Neural progenitor cell (in vitro differentiated cells): ENCODE measurements at regions not wholly inside any gene's neighbourhood (a gene's known extent, or its start where the extent isn't known, plus 50 kb on each side); places are given as distances from the start of the nearest gene placed in this dataset.

Experiments used
- DNase-seq: peaks from one replicate; pipeline ENCODE4 v3.0.0-alpha.2; 2016; ENCODE audit warnings: low spot score
- H2AFZ ChIP-seq: fragments of 200-600 bp; sonication (generic); replicated peaks from 2 replicates; pipeline ENCODE4 v1.6.1; 2016; ENCODE audit warnings: antibody characterized with exemption
- H3F3A ChIP-seq: fragments of 200-600 bp; sonication (generic); 2 replicates; pipeline ENCODE4 v1.6.1; 2016; ENCODE audit warnings: antibody characterized with exemption, low read depth
- H3K27ac ChIP-seq: fragments of 200-600 bp; sonication (generic); 2 replicates; pipeline ENCODE4 v1.5.1; 2016; ENCODE audit warnings: mild to moderate bottlenecking
- H3K27me3 ChIP-seq: fragments of 200-600 bp; sonication (generic); 2 replicates; pipeline ENCODE4 v1.6.1; 2016; ENCODE audit warnings: mild to moderate bottlenecking, moderate library complexity
- H3K36me3 ChIP-seq: fragments of 200-600 bp; sonication (generic); 2 replicates; pipeline ENCODE4 v1.5.1; 2016
- H3K4me1 ChIP-seq: fragments of 200-600 bp; sonication (generic); 2 replicates; pipeline ENCODE4 v1.6.1; 2016; ENCODE audit warnings: mixed run types
- H3K4me2 ChIP-seq: fragments of 200-600 bp; sonication (generic); 2 replicates; pipeline ENCODE4 v1.6.1; 2016
- H3K4me3 ChIP-seq: fragments of 200-600 bp; sonication (generic); 2 replicates; pipeline ENCODE4 v1.5.1; 2016
- H3K79me2 ChIP-seq: fragments of 200-600 bp; sonication (generic); 2 replicates; pipeline ENCODE4 v1.6.1; 2016; ENCODE audit warnings: low read depth
- H3K9ac ChIP-seq: fragments of 200-600 bp; sonication (generic); 2 replicates; pipeline ENCODE4 v1.6.1; 2016
- H3K9me3 ChIP-seq: fragments of 200-600 bp; sonication (generic); 2 replicates; pipeline ENCODE4 v1.5.1; 2016; ENCODE audit warnings: low read depth
- H4K20me1 ChIP-seq: fragments of 200-600 bp; sonication (generic); 2 replicates; pipeline ENCODE4 v1.6.1; 2016; ENCODE audit warnings: low read depth
- H3K27ac Mint-ChIP-seq: 3 replicates; pipeline ENCODE4 v1.8.0; 2021; ENCODE audit warnings: mixed read lengths
- H3K27me3 Mint-ChIP-seq: 2 replicates; pipeline ENCODE4 v1.8.0; 2022; ENCODE audit warnings: low read depth, mild to moderate bottlenecking, inconsistent platforms, moderate library complexity, mixed read lengths; ENCODE audit not compliant: insufficient read depth
- H3K36me3 Mint-ChIP-seq: 3 replicates; pipeline ENCODE4 v1.8.0; 2021; ENCODE audit warnings: mixed read lengths
- H3K4me1 Mint-ChIP-seq: 3 replicates; pipeline ENCODE4 v1.8.0; 2021; ENCODE audit warnings: mixed read lengths
- H3K4me3 Mint-ChIP-seq: 3 replicates; pipeline ENCODE4 v1.8.0; 2021; ENCODE audit warnings: mild to moderate bottlenecking, moderate library complexity, mixed read lengths
- H3K9me3 Mint-ChIP-seq: 3 replicates; pipeline ENCODE4 v1.8.0; 2020; ENCODE audit warnings: mixed read lengths
- CTCF ChIP-seq: fragments of 200-600 bp; sonication (generic); IDR thresholded peaks from 2 replicates; pipeline ENCODE4 v1.5.1; 2017; ENCODE audit warnings: antibody characterized with exemption, mild to moderate bottlenecking
- EZH2 ChIP-seq: fragments of 200-600 bp; sonication (generic); IDR thresholded peaks from 2 replicates; pipeline ENCODE4 v1.6.1; 2017; ENCODE audit warnings: antibody characterized with exemption, mild to moderate bottlenecking, moderate library complexity
- EZH2phosphoT487 ChIP-seq: fragments of 200-600 bp; sonication (generic); IDR thresholded peaks from 2 replicates; pipeline ENCODE4 v1.6.1; 2017; ENCODE audit warnings: antibody characterized with exemption

- H3K4me2 ChIP-seq, result no peak overlapping the region
- no peak overlapping the region for H2AFZ ChIP-seq
- Mint-ChIP-seq H3K36me3 (peaks cover 2% of the 10 kb centered on the region), H3K4me1 (peaks cover 9% of the 10 kb centered on the region), H3K4me3 (no peak overlapping the region), H3K27me3 (peaks cover 2% of the 10 kb centered on the region), H3K27ac (no peak overlapping the region), H3K9me3 (peaks cover 21% of the 10 kb centered on the region)
- H4K20me1 ChIP-seq, result no peaks in the 10 kb centered on the region
- H3K4me1 ChIP-seq, result no peaks in the 10 kb centered on the region
- no peak overlapping the region for H3K4me3 ChIP-seq
- TF ChIP-seq EZH2 (no peak), EZH2phosphoT487 (no peak), CTCF (no peak)
- no peaks in the 10 kb centered on the region for H3K27me3 ChIP-seq
- no peaks in the 10 kb centered on the region for H3F3A ChIP-seq
- no peaks in the 10 kb centered on the region for H3K36me3 ChIP-seq
- H3K9ac ChIP-seq, result no peak overlapping the region
- no peaks in the 10 kb centered on the region for H3K9me3 ChIP-seq
- DNase-seq, result no peak
- no peak overlapping the region for H3K27ac ChIP-seq
- H3K79me2 ChIP-seq, result no peaks in the 10 kb centered on the region
Observed at GRCh38 chr4:13299343-13299742, 184.8 kb downstream of the RAB28 start.

- Mint-ChIP-seq H3K9me3 (peaks cover 21% of the 10 kb centered on the region), H3K36me3 (peaks cover 2% of the 10 kb centered on the region), H3K4me1 (peaks cover 9% of the 10 kb centered on the region), H3K4me3 (no peak overlapping the region), H3K27ac (no peak overlapping the region), H3K27me3 (peaks cover 2% of the 10 kb centered on the region)
- Histone ChIP-seq H2AFZ (no peak overlapping the region), H3K4me2 (no peak overlapping the region), H3K4me1 (no peaks in the 10 kb centered on the region), H3K9me3 (no peaks in the 10 kb centered on the region), H3F3A (no peaks in the 10 kb centered on the region), H3K27ac (no peak overlapping the region), H3K9ac (no peak overlapping the region), H3K79me2 (no peaks in the 10 kb centered on the region), H3K36me3 (no peaks in the 10 kb centered on the region), H3K27me3 (no peaks in the 10 kb centered on the region), H4K20me1 (no peaks in the 10 kb centered on the region), H3K4me3 (no peak overlapping the region)
- no peak for TF ChIP-seq CTCF
- TF ChIP-seq EZH2phosphoT487, result no peak
- no peak for TF ChIP-seq EZH2
- no peak for DNase-seq
Observed at GRCh38 chr4:13298655-13299054, 185.5 kb downstream of the RAB28 start.

- no peak for TF ChIP-seq EZH2
- TF ChIP-seq CTCF, result no peak
- no peak for TF ChIP-seq EZH2phosphoT487
- peaks cover 2% of the 10 kb centered on the region for H3K27me3 Mint-ChIP-seq
- H3K9ac ChIP-seq, result no peak overlapping the region
- H3K36me3 ChIP-seq, result no peaks in the 10 kb centered on the region
- H3F3A ChIP-seq, result no peaks in the 10 kb centered on the region
- H3K4me1 ChIP-seq, result no peaks in the 10 kb centered on the region
- H3K4me1 Mint-ChIP-seq, result peaks cover 6% of the 10 kb centered on the region
- H3K27ac ChIP-seq, result no peak overlapping the region
- peaks cover 2% of the 10 kb centered on the region for H3K36me3 Mint-ChIP-seq
- no peaks in the 10 kb centered on the region for H3K27me3 ChIP-seq
- H3K4me3 ChIP-seq, result no peak overlapping the region
- H2AFZ ChIP-seq, result no peak overlapping the region
- no peak overlapping the region for H3K4me2 ChIP-seq
- H3K4me3 Mint-ChIP-seq, result no peak overlapping the region
- DNase-seq, result no peak
- H3K9me3 ChIP-seq, result no peaks in the 10 kb centered on the region
- no peaks in the 10 kb centered on the region for H4K20me1 ChIP-seq
- peaks cover 21% of the 10 kb centered on the region for H3K9me3 Mint-ChIP-seq
- no peak overlapping the region for H3K27ac Mint-ChIP-seq
- no peaks in the 10 kb centered on the region for H3K79me2 ChIP-seq
Observed at GRCh38 chr4:13296986-13297385, 187.2 kb downstream of the RAB28 start.
